Karpas-422 (cell line): ENCODE measurements at regions not wholly inside any gene's neighbourhood (a gene's known extent, or its start where the extent isn't known, plus 50 kb on each side); places are given as distances from the start of the nearest gene placed in this dataset.

Experiments
- DNase-seq: peaks from one replicate; pipeline ENCODE4 v3.0.0-alpha.2; 2015
- H2AFZ ChIP-seq: fragments of 200-600 bp; sonication (generic); 2 replicates; pipeline ENCODE4 v1.6.1; 2014; ENCODE audit warnings: antibody characterized with exemption, low read length, mixed read lengths
- H3K27ac ChIP-seq: fragments of 200-600 bp; sonication (generic); 2 replicates; pipeline ENCODE4 v1.5.1; 2014; ENCODE audit warnings: mild to moderate bottlenecking, low read length, moderate library complexity
- H3K27me3 ChIP-seq: fragments of 200-600 bp; sonication (generic); 2 replicates; pipeline ENCODE4 v1.6.1; 2014; ENCODE audit warnings: low read length, mixed read lengths
- H3K36me3 ChIP-seq: fragments of 200-600 bp; sonication (generic); 2 replicates; pipeline ENCODE4 v1.6.1; 2014; ENCODE audit warnings: low read length, mixed read lengths; ENCODE audit not compliant: insufficient read depth
- H3K4me1 ChIP-seq: fragments of 200-600 bp; sonication (generic); 2 replicates; pipeline ENCODE4 v1.6.1; 2014; ENCODE audit warnings: mild to moderate bottlenecking, low read length, mixed read lengths
- H3K4me2 ChIP-seq: fragments of 200-600 bp; sonication (generic); 2 replicates; pipeline ENCODE4 v1.6.1; 2014; ENCODE audit warnings: low read length, low read depth, mild to moderate bottlenecking; ENCODE audit not compliant: poor library complexity, severe bottlenecking
- H3K4me3 ChIP-seq: fragments of 200-600 bp; sonication (generic); 2 replicates; pipeline ENCODE4 v1.5.1; 2014; ENCODE audit warnings: mild to moderate bottlenecking, antibody characterized with exemption, low read length, mixed read lengths
- H3K79me2 ChIP-seq: fragments of 200-600 bp; sonication (generic); 2 replicates; pipeline ENCODE4 v1.6.1; 2014; ENCODE audit warnings: mild to moderate bottlenecking, low read length, mixed read lengths
- H3K9ac ChIP-seq: fragments of 200-600 bp; sonication (generic); 2 replicates; pipeline ENCODE4 v1.6.0; 2014; ENCODE audit warnings: low read length
- H3K9me2 ChIP-seq: fragments of 200-600 bp; sonication (generic), shearing (Covaris generic); replicated peaks from 2 replicates; pipeline ENCODE4 v1.6.0; 2014; ENCODE audit warnings: mild to moderate bottlenecking, low read length, moderate library complexity; ENCODE audit not compliant: insufficient read depth
- H3K9me3 ChIP-seq: fragments of 300-700, 200-600 bp; sonication (generic); 2 replicates; pipeline ENCODE4 v1.6.1; 2014; ENCODE audit warnings: low read length, mixed read lengths
- H4K20me1 ChIP-seq: fragments of 200-600 bp; sonication (generic); 2 replicates; pipeline ENCODE4 v1.6.1; 2014; ENCODE audit warnings: mild to moderate bottlenecking, antibody characterized with exemption, low read length, low read depth; ENCODE audit not compliant: insufficient read depth

- Histone ChIP-seq H3K4me3 (peak overlapping the region; percentile 44), H3K79me2 (no peaks in the 10 kb centered on the region), H2AFZ (no peak overlapping the region), H3K36me3 (no peaks in the 10 kb centered on the region), H3K27me3 (peaks cover 3% of the 10 kb centered on the region; the same call in 1 of the 2 replicates), H3K9me3 (no peaks in the 10 kb centered on the region), H3K9ac (peak overlapping the region; percentile 56), H3K27ac (peak overlapping the region; percentile 90), H3K4me2 (peak overlapping the region; percentile 66), H4K20me1 (no peaks in the 10 kb centered on the region), H3K9me2 (no peaks in the 10 kb centered on the region), H3K4me1 (peaks cover 63% of the 10 kb centered on the region)
- DNase-seq, result peak; percentile 58
These were observed 100.9 kb upstream of the RUNX3 start for GRCh38 chr1:25030674-25031589.

GRCh38 chr1:25030012-25030411, 99.9 kb upstream of the RUNX3 start:
- no peaks in the 10 kb centered on the region for H4K20me1 ChIP-seq
- H3K9me3 ChIP-seq, result no peaks in the 10 kb centered on the region
- H3K4me2 ChIP-seq, result peak overlapping the region; percentile 45
- no peaks in the 10 kb centered on the region for H3K9me2 ChIP-seq
- H3K4me3 ChIP-seq, result no peak overlapping the region
- H3K27me3 ChIP-seq, result peaks cover 3% of the 10 kb centered on the region; the same call in 1 of the 2 replicates
- H3K4me1 ChIP-seq, result peaks cover 63% of the 10 kb centered on the region
- no peak for DNase-seq
- no peaks in the 10 kb centered on the region for H3K36me3 ChIP-seq
- H3K9ac ChIP-seq, result no peak overlapping the region
- H3K79me2 ChIP-seq, result no peaks in the 10 kb centered on the region
- no peak overlapping the region for H3K27ac ChIP-seq
- H2AFZ ChIP-seq, result no peak overlapping the region

- Histone ChIP-seq H3K9ac (peak overlapping the region; percentile 47), H2AFZ (peak overlapping the region; percentile 34; the same call in 1 of the 2 replicates), H3K27ac (no peak overlapping the region), H3K9me3 (no peaks in the 10 kb centered on the region), H3K4me1 (peaks cover 57% of the 10 kb centered on the region), H3K9me2 (no peaks in the 10 kb centered on the region), H4K20me1 (no peaks in the 10 kb centered on the region), H3K79me2 (no peaks in the 10 kb centered on the region), H3K4me3 (peak overlapping the region; percentile 14; the same call in 1 of the 2 replicates), H3K36me3 (no peaks in the 10 kb centered on the region), H3K27me3 (peaks cover 3% of the 10 kb centered on the region; the same call in 1 of the 2 replicates), H3K4me2 (peak overlapping the region; percentile 45)
- no peak for DNase-seq
These were observed 99.0 kb upstream of the RUNX3 start for GRCh38 chr1:25028907-25029599.

- H3K4me3 ChIP-seq, result no peak overlapping the region
- no peak for DNase-seq
- no peaks in the 10 kb centered on the region for H3K36me3 ChIP-seq
- no peaks in the 10 kb centered on the region for H3K9me2 ChIP-seq
- H3K4me2 ChIP-seq, result peak overlapping the region; percentile 45
- H3K27ac ChIP-seq, result no peak overlapping the region
- H2AFZ ChIP-seq, result no peak overlapping the region
- no peaks in the 10 kb centered on the region for H3K9me3 ChIP-seq
- H3K9ac ChIP-seq, result 0 out of 2 replicates have a peak overlapping the region, but pooled peaks have one; percentile 47
- peaks cover 56% of the 10 kb centered on the region for H3K4me1 ChIP-seq
- H3K27me3 ChIP-seq, result peaks cover 3% of the 10 kb centered on the region; the same call in 1 of the 2 replicates
- H3K79me2 ChIP-seq, result no peaks in the 10 kb centered on the region
- H4K20me1 ChIP-seq, result no peaks in the 10 kb centered on the region
These were observed 98.5 kb upstream of the RUNX3 start for GRCh38 chr1:25028587-25028906.

- H3K27ac ChIP-seq, result no peak overlapping the region
- no peak overlapping the region for H3K4me2 ChIP-seq
- no peaks in the 10 kb centered on the region for H3K36me3 ChIP-seq
- no peak overlapping the region for H2AFZ ChIP-seq
- peaks cover 3% of the 10 kb centered on the region; the same call in 1 of the 2 replicates for H3K27me3 ChIP-seq
- H3K4me1 ChIP-seq, result peaks cover 56% of the 10 kb centered on the region
- no peaks in the 10 kb centered on the region for H3K9me2 ChIP-seq
- H3K4me3 ChIP-seq, result no peak overlapping the region
- no peak overlapping the region for H3K9ac ChIP-seq
- no peaks in the 10 kb centered on the region for H3K9me3 ChIP-seq
- no peaks in the 10 kb centered on the region for H3K79me2 ChIP-seq
- DNase-seq, result no peak
- no peaks in the 10 kb centered on the region for H4K20me1 ChIP-seq
These were observed 97.9 kb upstream of the RUNX3 start for GRCh38 chr1:25027822-25028586.

- H3K27ac ChIP-seq, result no peak overlapping the region
These were observed 96.8 kb upstream of the RUNX3 start for GRCh38 chr1:25026730-25027450.

GRCh38 chr1:25026304-25026703, 96.2 kb upstream of the RUNX3 start:
- no peaks in the 10 kb centered on the region for H3K79me2 ChIP-seq
- no peak overlapping the region for H3K9ac ChIP-seq
- H4K20me1 ChIP-seq, result no peaks in the 10 kb centered on the region
- peaks cover 56% of the 10 kb centered on the region for H3K4me1 ChIP-seq
- peaks cover 3% of the 10 kb centered on the region; the same call in 1 of the 2 replicates for H3K27me3 ChIP-seq
- no peaks in the 10 kb centered on the region for H3K9me3 ChIP-seq
- H3K9me2 ChIP-seq, result no peaks in the 10 kb centered on the region
- no peaks in the 10 kb centered on the region for H3K36me3 ChIP-seq
- H2AFZ ChIP-seq, result no peak overlapping the region
- H3K4me2 ChIP-seq, result no peak overlapping the region
- DNase-seq, result no peak
- no peak overlapping the region for H3K4me3 ChIP-seq
- no peak overlapping the region for H3K27ac ChIP-seq

More at GRCh38 chr1:25026730-25027450, 96.8 kb upstream of the RUNX3 start:
- no peak overlapping the region for H3K4me3 ChIP-seq
- H3K9ac ChIP-seq, result no peak overlapping the region
- no peaks in the 10 kb centered on the region for H3K79me2 ChIP-seq
- H3K4me1 ChIP-seq, result peaks cover 56% of the 10 kb centered on the region
- H3K27me3 ChIP-seq, result peaks cover 3% of the 10 kb centered on the region; the same call in 1 of the 2 replicates
- no peaks in the 10 kb centered on the region for H3K9me2 ChIP-seq
- no peak overlapping the region for H2AFZ ChIP-seq
- H3K4me2 ChIP-seq, result no peak overlapping the region
- H3K9me3 ChIP-seq, result no peaks in the 10 kb centered on the region
- no peaks in the 10 kb centered on the region for H3K36me3 ChIP-seq
- DNase-seq, result no peak
- H4K20me1 ChIP-seq, result no peaks in the 10 kb centered on the region
